HG03571 (cell line): ENCODE measurements at regions not wholly inside any gene's neighbourhood (a gene's known extent, or its start where the extent isn't known, plus 50 kb on each side); places are given as distances from the start of the nearest gene placed in this dataset.
"Not testable (repeated sequence)": the region's sequence is repeated elsewhere in the genome, so short reads cannot be mapped to it uniquely, and the experiment has no call there.

ENCODE experiments used
- ATAC-seq: cut with Tn5 transposase; IDR thresholded peaks from one replicate; pipeline ENCODE4 v1.9.1; 2021; ENCODE audit not compliant: unreplicated experiment

GRCh38 chr9:102941868-102942267 lies 53.3 kb upstream of the CYLC2 start:
- no peak for ATAC-seq

GRCh38 chr9:102922526-102922925 lies 72.6 kb upstream of the CYLC2 start:
- ATAC-seq, result no peak

DNA sequence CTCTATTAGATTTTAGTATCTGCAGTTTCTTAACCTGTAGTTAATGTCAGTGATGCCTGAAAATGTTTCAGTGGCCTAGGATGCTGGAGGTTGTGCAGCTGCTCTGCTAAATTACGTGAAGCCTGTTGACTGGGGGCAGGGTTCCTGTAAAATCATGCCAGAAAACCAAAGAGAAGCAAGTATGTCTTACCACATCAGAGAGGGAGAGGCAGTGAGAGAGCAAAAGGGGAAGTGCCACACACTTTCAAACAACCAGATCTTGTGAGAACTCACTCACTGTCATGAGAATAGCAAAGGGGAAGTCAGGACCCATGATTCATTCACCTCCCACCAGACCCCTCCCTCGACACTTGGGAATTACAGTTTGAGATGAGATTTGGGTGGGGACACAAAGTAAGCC lies 83.9 kb upstream of the CYLC2 start:
- ATAC-seq, result no peak

DNA sequence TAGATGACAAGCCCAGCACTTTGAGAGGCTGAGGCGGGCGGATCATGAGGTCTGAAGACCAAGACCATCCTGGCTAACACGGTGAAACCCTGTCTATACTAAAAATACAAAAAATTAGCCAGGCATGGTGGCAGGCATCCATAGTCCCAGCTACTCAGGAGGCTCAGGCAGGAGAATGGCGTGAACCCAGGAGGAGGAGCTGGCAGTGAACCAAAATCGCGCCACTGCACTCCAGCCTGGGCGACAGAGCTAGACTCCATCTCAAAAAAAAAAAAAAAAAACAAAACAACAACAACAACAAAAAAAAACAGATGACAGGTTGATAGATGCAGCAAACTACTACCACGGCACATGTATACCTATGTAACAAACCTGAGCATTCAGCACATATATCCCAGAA lies 89.3 kb upstream of the CYLC2 start:
- not testable (repeated sequence) for ATAC-seq

- ATAC-seq, result no peak
These were observed 103.1 kb upstream of the CYLC2 start for GRCh38 chr9:102892025-102892424.

DNA sequence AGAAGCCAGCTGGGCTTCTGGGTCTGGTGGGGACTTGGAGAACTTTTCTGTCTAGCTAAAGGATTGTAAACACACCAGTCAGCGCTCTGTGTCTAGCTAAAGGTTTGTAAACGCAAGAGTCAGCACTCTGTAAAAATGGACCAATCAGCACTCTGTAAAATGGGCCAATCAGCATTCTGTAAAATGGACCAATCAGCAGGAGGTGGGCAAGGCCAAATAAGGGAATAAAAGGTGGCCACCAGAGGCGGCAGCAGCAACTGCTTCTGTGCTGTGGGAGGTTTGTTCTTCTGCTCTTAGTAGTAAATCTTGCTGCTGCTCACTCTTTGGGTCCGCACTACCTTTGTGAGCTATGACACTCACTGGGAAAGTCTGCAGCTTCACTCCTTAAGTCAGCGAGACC lies 106.4 kb upstream of the CYLC2 start:
- ATAC-seq, result not testable (repeated sequence)

- no peak for ATAC-seq
These were observed 119.4 kb upstream of the CYLC2 start for GRCh38 chr9:102875687-102876086.

- no peak for ATAC-seq
These were observed 127.6 kb upstream of the CYLC2 start for GRCh38 chr9:102867488-102867887.

DNA sequence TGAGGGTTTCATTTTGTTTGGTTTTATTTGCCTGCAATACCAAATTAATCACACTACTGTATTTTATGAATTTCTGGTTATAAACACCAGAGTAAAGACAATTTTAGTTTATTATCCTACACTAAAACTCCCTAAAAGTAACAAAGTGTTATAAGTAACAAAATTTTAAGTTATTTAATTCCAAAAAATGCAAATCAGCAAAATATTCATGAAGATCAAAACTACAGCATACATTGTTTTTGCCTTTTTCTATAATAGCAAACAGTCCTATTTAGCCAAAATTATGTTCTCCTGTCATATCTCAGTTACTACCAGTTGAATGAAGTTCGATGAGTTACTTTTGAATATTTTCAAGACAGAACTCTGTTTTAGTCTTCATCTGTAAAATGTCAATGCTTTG lies 132.7 kb upstream of the CYLC2 start:
- ATAC-seq, result no peak

GRCh38 chr9:102855641-102856040 lies 139.5 kb upstream of the CYLC2 start:
- no peak for ATAC-seq

- ATAC-seq, result no peak
These were observed 149.2 kb upstream of the CYLC2 start for GRCh38 chr9:102845827-102846371.

GRCh38 chr9:102844716-102845115 lies 150.4 kb upstream of the CYLC2 start:
- ATAC-seq, result no peak

- no peak for ATAC-seq
These were observed 152.7 kb upstream of the CYLC2 start for GRCh38 chr9:102842423-102842822.

DNA sequence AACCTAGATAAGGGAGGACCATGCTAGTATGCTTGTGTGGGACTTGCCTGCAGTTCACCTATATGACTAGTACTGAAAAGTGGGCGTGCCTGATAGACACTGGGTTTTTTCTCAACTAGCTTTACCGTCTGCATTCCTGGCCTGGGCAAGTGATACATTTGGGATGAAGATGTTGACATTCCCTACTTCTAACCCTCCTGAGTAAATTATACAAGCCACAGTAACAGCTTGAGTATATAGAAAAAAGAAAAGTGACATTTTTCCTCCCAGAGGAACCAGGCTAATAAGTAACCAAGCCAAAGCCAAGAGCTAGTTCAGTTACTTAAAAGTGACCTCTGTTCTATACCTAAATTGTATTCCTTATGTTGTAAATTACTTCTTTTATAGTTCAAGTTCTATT lies 153.8 kb upstream of the CYLC2 start:
- ATAC-seq, result no peak

- no peak for ATAC-seq
These were observed 154.8 kb upstream of the CYLC2 start for GRCh38 chr9:102840335-102840734.

DNA sequence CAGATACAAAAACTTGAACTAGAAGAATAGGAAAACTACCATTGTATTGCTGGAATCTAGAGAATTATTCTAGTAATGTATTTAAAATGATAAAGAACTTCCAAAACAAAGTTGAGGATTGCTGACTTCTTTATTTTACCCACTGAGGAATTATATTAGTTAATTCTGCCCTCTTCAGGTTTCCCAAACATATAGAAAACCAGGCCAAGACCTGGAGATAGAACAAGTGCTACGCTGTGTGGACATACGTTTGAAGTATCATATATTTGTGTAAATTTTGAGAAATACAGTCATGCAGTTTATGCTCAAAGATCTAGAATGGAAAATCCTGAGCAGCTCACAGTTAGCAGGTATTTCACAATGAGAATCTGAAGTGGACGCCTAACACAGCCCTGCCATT lies 162.3 kb upstream of the CYLC2 start:
- ATAC-seq, result no peak

GRCh38 chr9:102796244-102796643 lies 198.9 kb upstream of the CYLC2 start:
- no peak for ATAC-seq

GRCh38 chr9:102795532-102795931 lies 199.6 kb upstream of the CYLC2 start:
- ATAC-seq, result no peak

DNA sequence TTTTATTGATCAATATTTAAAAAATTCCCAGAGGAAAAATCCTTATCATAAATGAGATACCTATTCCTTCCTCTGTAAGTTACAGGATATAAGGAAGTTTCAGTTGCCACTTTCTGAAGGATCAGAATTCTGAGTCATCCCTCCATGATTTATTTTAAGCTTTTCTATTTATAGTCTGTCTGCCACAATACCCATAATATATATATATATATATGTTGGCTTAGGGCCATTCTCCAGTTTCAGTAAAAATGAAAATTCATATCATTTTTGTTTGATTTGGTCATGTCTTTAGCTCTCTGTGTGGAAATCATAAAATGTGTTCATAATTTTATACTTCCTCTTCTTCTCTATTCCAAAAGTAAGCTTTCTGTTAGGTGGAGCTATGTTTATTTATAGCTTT lies 215.8 kb upstream of the CYLC2 start:
- ATAC-seq, result no peak

DNA sequence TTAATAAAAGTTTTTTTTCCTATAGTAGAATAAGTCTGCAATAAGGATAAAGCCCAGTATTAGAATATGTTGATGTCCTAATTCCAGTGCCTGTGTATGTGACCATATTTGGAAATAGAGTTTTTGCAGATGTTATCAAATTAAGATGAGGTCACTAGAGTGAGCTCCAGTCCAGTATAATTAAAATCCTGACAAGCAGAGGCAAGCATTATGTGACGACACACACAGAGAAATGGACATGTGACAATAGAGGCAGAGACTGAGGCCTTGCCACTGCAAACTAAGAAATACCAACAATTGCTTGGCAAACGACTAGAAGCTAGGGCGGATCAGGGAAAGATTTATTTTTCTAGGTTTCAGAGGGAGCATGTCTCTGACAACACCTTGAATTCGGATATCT lies 216.4 kb upstream of the CYLC2 start:
- ATAC-seq, result no peak

DNA sequence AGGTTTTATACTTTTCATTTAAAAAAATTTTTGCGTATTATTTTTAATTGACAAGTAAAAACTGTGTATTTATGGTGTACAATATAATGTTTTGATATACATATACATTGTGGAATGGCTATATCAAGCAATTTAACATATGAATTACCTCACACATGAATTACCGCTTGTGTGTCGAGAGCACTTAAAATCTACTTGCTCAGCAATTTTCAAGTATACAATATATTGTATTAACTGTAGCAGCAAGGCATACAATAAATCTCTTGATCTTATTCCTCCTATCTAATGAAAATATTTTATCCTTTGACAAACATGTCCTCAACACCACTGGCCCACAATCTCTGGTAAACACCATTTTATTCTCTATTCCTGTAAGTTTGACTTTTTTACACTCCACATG lies 224.4 kb upstream of the CYLC2 start:
- no peak for ATAC-seq

GRCh38 chr9:102769307-102769706 lies 225.8 kb upstream of the CYLC2 start:
- ATAC-seq, result no peak

GRCh38 chr9:102768002-102768401 lies 227.1 kb upstream of the CYLC2 start:
- no peak for ATAC-seq

DNA sequence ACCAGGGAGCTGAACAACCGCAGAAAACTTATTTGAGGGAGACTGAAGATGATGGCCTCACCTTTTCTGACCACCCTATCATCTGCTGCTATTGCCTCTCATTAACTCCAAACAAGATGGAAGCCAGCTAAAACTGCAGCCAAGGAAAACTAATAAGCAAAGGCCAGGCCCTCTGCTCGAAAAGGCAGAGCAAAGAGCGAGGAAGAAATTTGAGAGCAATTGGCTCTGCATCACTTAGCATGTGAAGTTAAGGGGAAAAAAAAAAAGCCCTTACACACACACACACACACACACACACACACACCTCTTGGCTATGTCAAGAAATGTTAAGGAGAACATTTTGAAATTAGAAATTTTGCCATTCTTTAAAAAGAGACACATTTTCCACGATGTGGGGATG lies 228.1 kb upstream of the CYLC2 start:
- no peak for ATAC-seq
